Osteocyte (in vitro differentiated cells): ENCODE measurements at regions not wholly inside any gene's neighbourhood (a gene's known extent, or its start where the extent isn't known, plus 50 kb on each side); places are given as distances from the start of the nearest gene placed in this dataset.

ENCODE experiments used
- DNase-seq: peaks from one replicate; pipeline ENCODE4 v3.0.0; 2021; ENCODE audit warnings: mixed read lengths; ENCODE audit not compliant: unreplicated experiment; ENCODE audit errors: extremely low spot score
- H3K27ac Mint-ChIP-seq: one replicate; pipeline ENCODE4 v1.8.0; 2021; ENCODE audit warnings: mild to moderate bottlenecking, mixed read lengths; ENCODE audit not compliant: unreplicated experiment
- H3K27me3 Mint-ChIP-seq: one replicate; pipeline ENCODE4 v1.8.0; 2021; ENCODE audit warnings: mixed read lengths; ENCODE audit not compliant: unreplicated experiment
- H3K36me3 Mint-ChIP-seq: one replicate; pipeline ENCODE4 v1.8.0; 2021; ENCODE audit warnings: mixed read lengths; ENCODE audit not compliant: unreplicated experiment
- H3K4me1 Mint-ChIP-seq: one replicate; pipeline ENCODE4 v1.8.0; 2021; ENCODE audit warnings: mixed read lengths; ENCODE audit not compliant: unreplicated experiment
- H3K4me3 Mint-ChIP-seq: one replicate; pipeline ENCODE4 v1.8.0; 2021; ENCODE audit warnings: mild to moderate bottlenecking, moderate library complexity, mixed read lengths; ENCODE audit not compliant: unreplicated experiment
- H3K9me3 Mint-ChIP-seq: one replicate; pipeline ENCODE4 v1.8.0; 2021; ENCODE audit warnings: mixed read lengths; ENCODE audit not compliant: unreplicated experiment
- TF ChIP-seq, protein P1 (sequence below): fragments of 200-600 bp; sonication (generic); IDR thresholded peaks from 2 replicates; pipeline ENCODE4 v1.5.0; 2021; ENCODE audit warnings: antibody characterized with exemption, mild to moderate bottlenecking, moderate library complexity

- TF ChIP-seq, protein P1, sequence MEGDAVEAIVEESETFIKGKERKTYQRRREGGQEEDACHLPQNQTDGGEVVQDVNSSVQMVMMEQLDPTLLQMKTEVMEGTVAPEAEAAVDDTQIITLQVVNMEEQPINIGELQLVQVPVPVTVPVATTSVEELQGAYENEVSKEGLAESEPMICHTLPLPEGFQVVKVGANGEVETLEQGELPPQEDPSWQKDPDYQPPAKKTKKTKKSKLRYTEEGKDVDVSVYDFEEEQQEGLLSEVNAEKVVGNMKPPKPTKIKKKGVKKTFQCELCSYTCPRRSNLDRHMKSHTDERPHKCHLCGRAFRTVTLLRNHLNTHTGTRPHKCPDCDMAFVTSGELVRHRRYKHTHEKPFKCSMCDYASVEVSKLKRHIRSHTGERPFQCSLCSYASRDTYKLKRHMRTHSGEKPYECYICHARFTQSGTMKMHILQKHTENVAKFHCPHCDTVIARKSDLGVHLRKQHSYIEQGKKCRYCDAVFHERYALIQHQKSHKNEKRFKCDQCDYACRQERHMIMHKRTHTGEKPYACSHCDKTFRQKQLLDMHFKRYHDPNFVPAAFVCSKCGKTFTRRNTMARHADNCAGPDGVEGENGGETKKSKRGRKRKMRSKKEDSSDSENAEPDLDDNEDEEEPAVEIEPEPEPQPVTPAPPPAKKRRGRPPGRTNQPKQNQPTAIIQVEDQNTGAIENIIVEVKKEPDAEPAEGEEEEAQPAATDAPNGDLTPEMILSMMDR, result no peak
- no peaks in the 10 kb centered on the region for H3K4me1 Mint-ChIP-seq
- H3K27ac Mint-ChIP-seq, result no peak overlapping the region
- DNase-seq, result no peak
- no peak overlapping the region for H3K4me3 Mint-ChIP-seq
- peaks cover 11% of the 10 kb centered on the region for H3K9me3 Mint-ChIP-seq
- no peaks in the 10 kb centered on the region for H3K27me3 Mint-ChIP-seq
- no peaks in the 10 kb centered on the region for H3K36me3 Mint-ChIP-seq
These were observed 1341.5 kb upstream of the TENM4 start for GRCh38 chr11:80782135-80782885.

DNA sequence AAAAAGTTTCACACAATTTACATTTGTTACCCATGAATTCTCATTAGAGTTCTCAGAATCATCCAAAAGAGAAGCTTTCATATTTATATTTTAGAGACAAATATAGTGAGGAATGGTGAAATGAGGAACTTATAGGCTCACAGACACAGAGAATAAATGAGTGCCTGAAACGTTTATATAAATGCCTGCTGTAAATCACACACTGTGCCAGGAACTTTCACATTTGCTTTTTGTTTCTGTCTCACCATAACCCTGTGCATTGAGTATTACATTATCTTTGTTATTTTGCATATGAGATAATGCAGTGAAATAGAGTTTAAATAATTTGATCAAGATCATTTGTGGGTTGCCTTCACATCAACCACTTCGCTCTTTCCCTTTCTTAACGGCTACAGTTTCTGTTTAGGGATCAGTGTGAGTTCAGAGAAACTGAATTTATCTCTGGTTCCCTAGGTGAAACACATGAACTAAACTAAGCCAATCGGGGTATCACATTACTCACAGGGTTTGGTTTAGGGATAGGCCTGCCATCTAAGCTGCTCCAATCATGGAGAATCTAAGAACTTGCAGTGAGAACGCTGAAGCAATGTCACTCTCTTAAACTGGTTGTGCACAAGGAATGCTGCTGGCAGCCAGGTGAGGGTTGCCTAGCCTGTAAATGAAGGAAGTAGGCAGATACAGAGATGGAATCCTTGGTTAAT lies 1339.2 kb upstream of the TENM4 start:
- Mint-ChIP-seq H3K4me3 (no peak overlapping the region), H3K27me3 (no peaks in the 10 kb centered on the region), H3K36me3 (no peaks in the 10 kb centered on the region), H3K9me3 (peaks cover 5% of the 10 kb centered on the region), H3K4me1 (no peaks in the 10 kb centered on the region), H3K27ac (no peak overlapping the region)
- TF ChIP-seq, protein P1, result no peak
- no peak for DNase-seq

GRCh38 chr11:80778941-80779340 lies 1338.1 kb upstream of the TENM4 start:
- H3K4me1 Mint-ChIP-seq, result no peaks in the 10 kb centered on the region
- peaks cover 5% of the 10 kb centered on the region for H3K9me3 Mint-ChIP-seq
- no peaks in the 10 kb centered on the region for H3K27me3 Mint-ChIP-seq
- H3K27ac Mint-ChIP-seq, result no peak overlapping the region
- no peak for DNase-seq
- no peak overlapping the region for H3K4me3 Mint-ChIP-seq
- TF ChIP-seq, protein P1, result no peak
- no peaks in the 10 kb centered on the region for H3K36me3 Mint-ChIP-seq

GRCh38 chr11:80778432-80778831 lies 1337.6 kb upstream of the TENM4 start:
- Mint-ChIP-seq H3K9me3 (peaks cover 5% of the 10 kb centered on the region), H3K4me3 (no peak overlapping the region), H3K36me3 (no peaks in the 10 kb centered on the region), H3K4me1 (no peaks in the 10 kb centered on the region), H3K27ac (no peak overlapping the region), H3K27me3 (no peaks in the 10 kb centered on the region)
- no peak for DNase-seq
- TF ChIP-seq, protein P1, result no peak

DNA sequence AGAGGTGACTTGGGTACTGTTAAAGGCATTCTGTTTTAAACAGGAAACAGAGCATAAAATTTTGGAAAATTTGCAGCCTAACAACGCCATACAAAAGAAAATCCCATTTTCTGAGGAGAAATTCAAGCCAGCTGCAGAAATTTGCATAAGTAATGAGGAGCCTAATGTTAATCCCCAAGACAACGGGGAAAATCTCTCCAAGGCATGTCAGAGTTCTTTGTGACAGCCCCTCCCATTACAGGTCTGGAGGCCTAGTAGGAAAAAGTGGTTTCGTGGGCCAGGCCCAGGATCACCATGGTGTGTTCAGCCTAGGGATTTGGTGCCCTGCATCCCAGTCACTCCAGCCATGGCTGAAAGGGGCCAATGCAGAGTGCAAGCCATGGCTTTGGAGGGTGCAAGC lies 1333.1 kb upstream of the TENM4 start:
- Mint-ChIP-seq H3K27ac (no peak overlapping the region), H3K4me1 (no peaks in the 10 kb centered on the region), H3K9me3 (peaks cover 4% of the 10 kb centered on the region), H3K36me3 (no peaks in the 10 kb centered on the region), H3K27me3 (no peaks in the 10 kb centered on the region), H3K4me3 (no peak overlapping the region)
- DNase-seq, result no peak
- TF ChIP-seq, protein P1, result no peak
